Kidney (tissue), 13 donors: ENCODE measurements at regions not wholly inside any gene's neighbourhood (a gene's known extent, or its start where the extent isn't known, plus 50 kb on each side); places are given as distances from the start of the nearest gene placed in this dataset.

Experiments
- DNase-seq, 5 donors: peaks; one replicate each; pipeline ENCODE4 v3.0.0-alpha.2; 2013 to 2020
- FAIRE-seq: peaks from 2 replicates; lab custom pipeline; 2012; peaks lifted over from hg19 to GRCh38; lab: Jason Lieb, UNC
- H3K27ac ChIP-seq, 2 donors: one replicate each; pipeline ENCODE4 v1.7.0; 2013; ENCODE audit warnings: low read depth in 2 of 2, low read length in 2 of 2, inconsistent platforms in 1 of 2
- H3K27me3 ChIP-seq: one replicate; pipeline ENCODE4 v1.7.1; 2013; ENCODE audit warnings: low read length, inconsistent platforms; ENCODE audit not compliant: control insufficient read depth, insufficient read depth
- H3K36me3 ChIP-seq, 3 donors: one replicate each; pipeline versions ENCODE4 v1.7.0 to v1.7.1; 2013; ENCODE audit warnings: low read length in 3 of 3, control low read depth in 1 of 3, inconsistent platforms in 1 of 3; ENCODE audit not compliant: insufficient read depth in 3 of 3, control insufficient read depth in 2 of 3
- H3K4me1 ChIP-seq, 3 donors: one replicate each; pipeline versions ENCODE4 v1.7.0 to v1.7.1; 2013; ENCODE audit warnings: low read length in 3 of 3, inconsistent platforms in 1 of 3, low read depth in 1 of 3; ENCODE audit not compliant: control insufficient read depth in 2 of 3, insufficient read depth in 2 of 3
- H3K4me3 ChIP-seq, 3 donors: one replicate each; pipeline versions ENCODE4 v1.7.0 to v1.8.1; 2013; ENCODE audit warnings: low read length in 3 of 3, control low read depth in 1 of 3, inconsistent platforms in 1 of 3
- H3K9ac ChIP-seq, 3 donors: one replicate each; pipeline versions ENCODE4 v1.7.0 to v1.7.1; 2013; ENCODE audit warnings: low read length in 3 of 3, control low read depth in 1 of 3, inconsistent platforms in 1 of 3
- H3K9me3 ChIP-seq, 3 donors: one replicate each; pipeline versions ENCODE4 v1.7.0 to v1.7.1; 2013; ENCODE audit warnings: low read length in 3 of 3, control low read depth in 1 of 3, inconsistent platforms in 1 of 3; ENCODE audit not compliant: control insufficient read depth in 2 of 3, insufficient read depth in 1 of 3
- intact Hi-C: fragments of 100-400 bp; cut with DNase I; formaldehyde crosslinking; loops from one replicate; pipeline ENCODE4 v1.11.1; 2022
- TF ChIP-seq, protein P1 (sequence below): IDR thresholded peaks from 3 replicates; pipeline ENCODE4 v1.5.1; 2012; ENCODE audit warnings: mild to moderate bottlenecking, moderate library complexity, borderline replicate concordance; ENCODE audit not compliant: insufficient read depth; ENCODE audit errors: extremely low read depth
- donor health status: control.
- donor health status: control.
- donor health status: control.
- donor health status: control.
- donor health status: control.
- donor health status: DM: yes; HTN: yes; CAD: no.
- donor health status: Normal renal cell carcinoma (clear cell type).

DNA sequence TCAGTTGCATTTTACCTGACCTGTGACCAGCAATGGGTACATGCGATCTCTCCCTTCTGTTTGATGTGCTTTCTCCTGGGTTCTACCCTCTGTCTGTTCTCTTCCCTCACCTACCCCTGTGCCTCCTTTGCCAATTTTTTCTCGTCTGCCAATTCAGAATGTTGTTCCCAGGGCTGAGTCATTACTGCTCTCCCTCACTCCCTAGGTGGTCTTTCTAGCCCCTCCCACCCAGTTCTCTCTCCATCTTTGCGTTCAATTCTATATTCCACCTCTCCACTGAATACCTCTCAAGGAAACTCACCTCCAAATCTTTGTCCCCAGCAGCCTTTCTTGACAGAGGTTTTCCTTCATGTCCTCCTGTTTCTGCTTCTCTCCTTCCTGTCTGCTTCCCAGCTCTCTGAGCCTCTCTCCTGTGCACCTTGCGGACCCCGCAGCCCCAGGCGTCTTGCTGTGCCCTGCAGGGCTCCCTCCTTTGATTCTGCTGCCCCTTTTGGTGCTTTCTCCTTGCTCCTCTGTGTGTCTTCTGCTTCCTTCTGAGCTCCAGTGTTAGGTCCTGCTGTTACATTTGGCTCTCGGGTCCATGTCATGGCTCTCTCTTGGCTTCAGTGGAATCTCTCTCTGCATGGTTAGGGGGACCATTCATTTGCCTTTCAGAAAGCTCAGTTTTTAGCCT lies 398.2 kb upstream of the TPM1 start:
- peaks cover 0 to 3% (median 0%) of the 10 kb centered on the region in 3 donors for H3K4me1 ChIP-seq
- intact Hi-C loops: no loop called here
- TF ChIP-seq, protein P1, sequence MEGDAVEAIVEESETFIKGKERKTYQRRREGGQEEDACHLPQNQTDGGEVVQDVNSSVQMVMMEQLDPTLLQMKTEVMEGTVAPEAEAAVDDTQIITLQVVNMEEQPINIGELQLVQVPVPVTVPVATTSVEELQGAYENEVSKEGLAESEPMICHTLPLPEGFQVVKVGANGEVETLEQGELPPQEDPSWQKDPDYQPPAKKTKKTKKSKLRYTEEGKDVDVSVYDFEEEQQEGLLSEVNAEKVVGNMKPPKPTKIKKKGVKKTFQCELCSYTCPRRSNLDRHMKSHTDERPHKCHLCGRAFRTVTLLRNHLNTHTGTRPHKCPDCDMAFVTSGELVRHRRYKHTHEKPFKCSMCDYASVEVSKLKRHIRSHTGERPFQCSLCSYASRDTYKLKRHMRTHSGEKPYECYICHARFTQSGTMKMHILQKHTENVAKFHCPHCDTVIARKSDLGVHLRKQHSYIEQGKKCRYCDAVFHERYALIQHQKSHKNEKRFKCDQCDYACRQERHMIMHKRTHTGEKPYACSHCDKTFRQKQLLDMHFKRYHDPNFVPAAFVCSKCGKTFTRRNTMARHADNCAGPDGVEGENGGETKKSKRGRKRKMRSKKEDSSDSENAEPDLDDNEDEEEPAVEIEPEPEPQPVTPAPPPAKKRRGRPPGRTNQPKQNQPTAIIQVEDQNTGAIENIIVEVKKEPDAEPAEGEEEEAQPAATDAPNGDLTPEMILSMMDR: no peak
- H3K4me3 ChIP-seq: no peak overlapping the region
- H3K9ac ChIP-seq: no peak overlapping the region
- H3K36me3 ChIP-seq: peaks cover 0 to 2% (median 0%) of the 10 kb centered on the region in 3 donors
- H3K27ac ChIP-seq: no peak overlapping the region
- no peak for FAIRE-seq
- no peaks in the 10 kb centered on the region for H3K27me3 ChIP-seq
- no peaks in the 10 kb centered on the region for H3K9me3 ChIP-seq
- DNase-seq: no peak

DNA sequence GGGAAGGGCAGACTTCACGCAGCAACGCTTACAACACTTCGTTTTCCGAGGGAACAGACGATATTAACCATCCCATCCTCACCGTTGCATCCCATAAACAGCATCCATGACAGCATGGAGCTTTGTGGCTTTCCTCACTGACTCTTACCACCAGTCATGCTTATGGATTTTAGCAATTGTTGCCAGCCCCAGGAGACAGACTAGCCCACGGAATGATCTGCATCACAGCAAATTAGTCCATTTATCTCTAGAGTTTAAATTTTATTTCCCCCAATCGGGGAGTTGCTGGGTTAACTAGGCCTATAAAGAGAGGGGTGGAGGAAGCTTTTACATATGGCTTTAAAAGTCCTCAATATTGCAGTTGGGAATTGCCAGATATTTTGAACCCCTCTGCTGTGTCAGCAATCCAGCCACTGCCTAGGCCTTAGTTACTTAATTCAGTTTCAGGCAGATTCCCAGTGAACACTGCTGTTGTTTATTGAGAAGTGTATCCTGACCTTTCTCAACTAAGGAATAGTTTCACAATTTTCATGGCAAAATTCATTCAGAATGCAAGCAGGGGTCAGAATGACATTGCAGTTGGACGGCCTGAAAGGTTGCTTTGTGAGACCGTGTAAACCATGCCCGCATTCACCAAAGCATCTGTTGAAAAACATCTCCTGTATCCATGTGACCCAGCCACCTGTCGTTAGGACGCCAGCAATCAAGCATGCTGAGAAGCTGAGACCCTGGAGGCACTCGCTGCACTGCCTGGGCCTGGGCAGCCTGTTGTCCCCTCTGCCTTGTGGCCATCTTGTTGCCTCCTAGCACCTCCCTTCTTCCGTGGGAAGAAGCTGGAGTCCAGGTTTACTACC lies 397.4 kb upstream of the TPM1 start:
- intact Hi-C loops: no loop called here
- H3K9ac ChIP-seq: no peak overlapping the region

DNA sequence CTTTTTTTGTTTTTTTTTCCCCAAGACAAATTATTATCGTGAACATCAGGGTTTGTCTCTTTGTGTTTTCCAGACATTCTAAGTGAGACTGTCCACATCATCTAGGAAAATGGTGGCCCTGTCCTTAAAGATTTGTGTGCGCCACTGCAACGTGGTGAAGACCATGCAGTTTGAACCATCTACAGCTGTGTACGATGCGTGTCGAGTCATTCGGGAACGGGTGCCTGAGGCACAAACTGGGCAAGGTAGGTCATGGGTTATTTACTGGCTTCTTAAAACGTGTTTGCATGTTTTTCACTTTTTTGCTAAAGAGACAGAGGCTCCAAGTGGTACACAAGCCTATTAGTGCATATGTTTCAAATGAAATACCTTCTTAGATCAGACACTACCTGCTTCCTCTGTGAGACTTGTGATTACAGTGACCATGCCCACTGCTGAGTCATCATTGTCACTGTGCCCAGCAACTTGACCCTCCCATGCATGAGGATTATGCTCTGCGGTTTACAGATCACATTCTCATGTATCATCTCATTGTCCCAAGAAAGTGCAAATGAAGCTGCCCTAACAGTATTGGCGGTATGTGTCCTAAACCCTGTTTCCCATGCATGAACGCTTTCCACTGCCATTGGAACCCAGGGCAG lies 395.2 kb upstream of the TPM1 start:
- peak in 1 of 5 donors; percentile 39 for DNase-seq
- FAIRE-seq: no peak
- TF ChIP-seq, protein P1: no peak
- intact Hi-C loops: no loop called here
- Histone ChIP-seq H3K9ac (no peak overlapping the region), H3K27me3 (no peaks in the 10 kb centered on the region), H3K36me3 (peaks cover 0 to 2% (median 0%) of the 10 kb centered on the region in 3 donors), H3K9me3 (no peaks in the 10 kb centered on the region), H3K4me3 (no peak overlapping the region), H3K27ac (no peak overlapping the region), H3K4me1 (peaks cover 0 to 3% (median 0%) of the 10 kb centered on the region in 3 donors)

More for the DNA sequence above, 397.4 kb upstream of the TPM1 start:
- Histone ChIP-seq H3K4me1 (peaks cover 0 to 3% (median 0%) of the 10 kb centered on the region in 3 donors), H3K27me3 (no peaks in the 10 kb centered on the region), H3K27ac (no peak overlapping the region), H3K9me3 (no peaks in the 10 kb centered on the region), H3K4me3 (no peak overlapping the region), H3K36me3 (peaks cover 0 to 2% (median 0%) of the 10 kb centered on the region in 3 donors)
- peak in 3 of 5 donors; percentile 31 to 36 (median 36) for DNase-seq
- TF ChIP-seq, protein P1: no peak
- FAIRE-seq: no peak
